Caco-2 (cell line): ENCODE measurements at regions not wholly inside any gene's neighbourhood (a gene's known extent, or its start where the extent isn't known, plus 50 kb on each side); places are given as distances from the start of the nearest gene placed in this dataset.

Experiments
- BruUV-seq: library from RNA; stranded (reverse); fragments of 400-500 nt; replicated peaks from 2 replicates; lab custom pipeline; 2021; lab: Mats Ljungman, UMichigan
- CTCF ChIA-PET: fragments of 300-600 bp; sonication (Branson Sonifier 250); formaldehyde crosslinking; loops from one replicate; lab custom pipeline; 2022; ENCODE audit warnings: antibody characterized with exemption; lab: Charles Lee
- POLR2A ChIA-PET: fragments of 300-600 bp; sonication (Branson Sonifier 250); formaldehyde crosslinking; loops from one replicate; lab custom pipeline; 2022; ENCODE audit warnings: antibody characterized with exemption; lab: Charles Lee
- DNase-seq, 2 experiments: peaks; one replicate each; pipeline versions ENCODE4 v3.0.0 to v3.0.0-alpha.2; 2020 to 2022
- H3K27me3 ChIP-seq: replicated peaks from 2 replicates; pipeline ENCODE4 v1.6.0; 2011; ENCODE audit warnings: low read length; ENCODE audit not compliant: control insufficient read depth, insufficient read depth
- H3K36me3 ChIP-seq: 2 replicates; pipeline ENCODE4 v1.5.1; 2011; ENCODE audit warnings: low read length; ENCODE audit not compliant: control insufficient read depth, insufficient read depth
- H3K4me1 ChIP-seq: fragments of 250-450 bp; sonication (Bioruptor Pico); 2 replicates; pipeline ENCODE4 v1.5.1; 2020; ENCODE audit warnings: mild to moderate bottlenecking
- H3K4me3 ChIP-seq: 2 replicates; pipeline ENCODE4 v1.5.1; 2011; ENCODE audit warnings: low read depth, mild to moderate bottlenecking, control low read depth, low read length
- H3K9me3 ChIP-seq: fragments of 250-450 bp; sonication (Bioruptor Pico); 2 replicates; pipeline ENCODE4 v1.5.1; 2020; ENCODE audit warnings: mild to moderate bottlenecking, moderate library complexity
- H3K27ac Mint-ChIP-seq: one replicate; pipeline ENCODE4 v1.8.0; 2022; ENCODE audit warnings: mixed read lengths; ENCODE audit not compliant: unreplicated experiment
- H3K27me3 Mint-ChIP-seq: one replicate; pipeline ENCODE4 v1.8.0; 2022; ENCODE audit warnings: mixed read lengths; ENCODE audit not compliant: insufficient read depth, unreplicated experiment
- H3K36me3 Mint-ChIP-seq: one replicate; pipeline ENCODE4 v1.8.0; 2022; ENCODE audit warnings: mild to moderate bottlenecking, mixed read lengths; ENCODE audit not compliant: insufficient read depth, unreplicated experiment
- H3K4me1 Mint-ChIP-seq: one replicate; pipeline ENCODE4 v1.8.0; 2022; ENCODE audit warnings: low read depth, mixed read lengths; ENCODE audit not compliant: unreplicated experiment
- H3K4me3 Mint-ChIP-seq: one replicate; pipeline ENCODE4 v1.8.0; 2022; ENCODE audit warnings: mild to moderate bottlenecking, moderate library complexity, mixed read lengths; ENCODE audit not compliant: unreplicated experiment
- H3K9me3 Mint-ChIP-seq: one replicate; pipeline ENCODE4 v1.8.0; 2022; ENCODE audit warnings: mixed read lengths; ENCODE audit not compliant: unreplicated experiment
- intact Hi-C: fragments of 100-400 bp; cut with micrococcal nuclease; formaldehyde crosslinking; loops from one replicate; pipeline ENCODE4 v1.10.0; 2022; ENCODE audit not compliant: unreplicated experiment
- TF ChIP-seq, protein P1 (sequence below), 2 experiments: fragments of 200-600 bp in 1 of 2; IDR thresholded peaks; 1 replicate in 1 of 2; 2 replicates in 1 of 2; pipeline versions ENCODE4 v1.5.1 to v1.8.0; 2011 to 2022; ENCODE audit warnings: antibody characterized with exemption in 1 of 2, control low read depth in 1 of 2, inconsistent platforms in 1 of 2, low read depth in 1 of 2, low read length in 1 of 2, mild to moderate bottlenecking in 1 of 2, moderate library complexity in 1 of 2; ENCODE audit not compliant: insufficient read depth in 1 of 2, severe bottlenecking in 1 of 2, unreplicated experiment in 1 of 2

DNA sequence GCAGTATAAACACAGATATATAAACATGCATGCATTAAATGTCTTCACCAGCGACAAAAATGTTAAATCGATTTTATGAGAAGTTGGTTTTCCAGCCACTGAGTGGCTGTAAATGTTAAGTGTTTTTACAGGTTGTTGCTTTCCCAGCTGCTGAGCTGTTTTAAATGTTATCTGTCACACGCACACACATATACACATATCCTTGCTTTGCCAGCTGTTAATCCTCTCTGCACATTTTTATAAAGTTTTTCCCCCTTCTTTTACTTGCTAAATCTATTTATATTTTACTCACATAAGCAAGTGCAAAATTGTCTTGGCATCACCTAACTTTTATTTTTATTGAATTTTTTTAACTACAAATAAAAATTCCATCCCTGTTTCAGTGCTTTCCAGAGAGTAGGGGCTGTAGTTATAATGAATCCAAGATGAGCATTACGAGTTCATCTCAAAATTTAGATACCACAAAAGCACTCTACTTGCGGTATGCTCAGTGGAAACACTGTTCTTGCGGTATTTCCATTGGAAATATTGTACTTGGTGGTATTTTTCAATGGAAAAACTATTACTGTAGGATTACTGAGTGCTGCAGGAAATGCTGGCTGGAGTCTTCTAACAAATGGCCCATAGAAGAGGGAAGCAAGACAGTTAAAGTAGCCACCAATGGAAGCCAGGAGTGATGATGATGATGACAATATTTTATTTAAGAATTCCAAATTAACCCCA lies 124.9 kb upstream of the KCNJ16 start:
- TF ChIP-seq, protein P1, sequence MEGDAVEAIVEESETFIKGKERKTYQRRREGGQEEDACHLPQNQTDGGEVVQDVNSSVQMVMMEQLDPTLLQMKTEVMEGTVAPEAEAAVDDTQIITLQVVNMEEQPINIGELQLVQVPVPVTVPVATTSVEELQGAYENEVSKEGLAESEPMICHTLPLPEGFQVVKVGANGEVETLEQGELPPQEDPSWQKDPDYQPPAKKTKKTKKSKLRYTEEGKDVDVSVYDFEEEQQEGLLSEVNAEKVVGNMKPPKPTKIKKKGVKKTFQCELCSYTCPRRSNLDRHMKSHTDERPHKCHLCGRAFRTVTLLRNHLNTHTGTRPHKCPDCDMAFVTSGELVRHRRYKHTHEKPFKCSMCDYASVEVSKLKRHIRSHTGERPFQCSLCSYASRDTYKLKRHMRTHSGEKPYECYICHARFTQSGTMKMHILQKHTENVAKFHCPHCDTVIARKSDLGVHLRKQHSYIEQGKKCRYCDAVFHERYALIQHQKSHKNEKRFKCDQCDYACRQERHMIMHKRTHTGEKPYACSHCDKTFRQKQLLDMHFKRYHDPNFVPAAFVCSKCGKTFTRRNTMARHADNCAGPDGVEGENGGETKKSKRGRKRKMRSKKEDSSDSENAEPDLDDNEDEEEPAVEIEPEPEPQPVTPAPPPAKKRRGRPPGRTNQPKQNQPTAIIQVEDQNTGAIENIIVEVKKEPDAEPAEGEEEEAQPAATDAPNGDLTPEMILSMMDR (IDR thresholded peaks at IDR 0.05; ENCODE audit: insufficient read depth in 1 of 2, low read depth in 1 of 2, low read length in 1 of 2, severe bottlenecking in 1 of 2, unreplicated experiment in 1 of 2): no peak
- Histone ChIP-seq H3K27me3 (no peaks in the 10 kb centered on the region), H3K4me3 (no peak overlapping the region), H3K4me1 (no peaks in the 10 kb centered on the region; the same call in 1 of the 2 replicates), H3K36me3 (no peaks in the 10 kb centered on the region), H3K9me3 (no peaks in the 10 kb centered on the region)
- H3K9me3 Mint-ChIP-seq: no peaks in the 10 kb centered on the region
- BruUV-seq: no TSS peak
- intact Hi-C loops: no loop called here
- ChIA-PET CTCF (no interaction called here), POLR2A (no interaction called here)
- H3K4me3 Mint-ChIP-seq: no peak overlapping the region
- no peak for DNase-seq
- H3K36me3 Mint-ChIP-seq: no peaks in the 10 kb centered on the region
- no peak overlapping the region for H3K27ac Mint-ChIP-seq
- H3K27me3 Mint-ChIP-seq: no peaks in the 10 kb centered on the region
- no peaks in the 10 kb centered on the region for H3K4me1 Mint-ChIP-seq

DNA sequence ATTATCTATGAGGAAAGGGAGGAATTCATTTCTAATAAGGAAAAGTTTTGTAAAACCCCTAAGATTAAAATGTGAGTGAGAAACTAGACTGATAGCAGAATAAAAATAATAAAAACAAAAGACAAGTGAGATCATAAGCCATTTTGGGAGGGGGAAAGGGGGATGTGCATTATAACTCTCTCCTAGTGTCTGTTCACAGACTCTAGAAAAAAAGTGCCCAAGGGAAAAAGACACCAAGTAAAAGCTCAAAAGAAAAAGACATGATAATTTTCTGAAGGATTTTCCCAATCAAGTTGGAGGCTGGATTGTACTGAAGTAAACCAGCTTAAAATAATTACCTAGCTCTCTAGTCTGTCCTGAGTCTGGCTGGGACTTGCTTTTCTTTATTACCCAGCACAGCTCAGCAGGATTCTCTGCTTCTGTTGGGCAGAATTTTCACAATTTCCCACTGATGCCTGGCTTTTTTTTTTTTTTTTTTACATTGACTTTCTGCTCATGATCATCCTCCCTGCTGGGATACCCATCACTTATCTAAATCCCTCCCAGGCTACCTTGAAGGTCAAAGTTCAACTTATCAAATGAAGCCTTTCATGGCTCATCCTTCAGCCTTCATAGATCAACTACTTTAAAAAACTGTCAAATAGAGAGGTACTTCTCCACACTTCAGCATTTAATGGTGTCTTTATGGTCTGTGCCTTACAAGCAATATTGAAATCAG lies 124.2 kb upstream of the KCNJ16 start:
- H3K27ac Mint-ChIP-seq: no peak overlapping the region
- intact Hi-C loops: no loop called here
- H3K4me3 Mint-ChIP-seq: no peak overlapping the region
- no peak for DNase-seq
- TF ChIP-seq, protein P1 (IDR thresholded peaks at IDR 0.05; ENCODE audit: insufficient read depth in 1 of 2, low read depth in 1 of 2, low read length in 1 of 2, severe bottlenecking in 1 of 2, unreplicated experiment in 1 of 2): no peak
- Histone ChIP-seq H3K4me1 (no peaks in the 10 kb centered on the region; the same call in 1 of the 2 replicates), H3K9me3 (no peaks in the 10 kb centered on the region), H3K36me3 (no peaks in the 10 kb centered on the region), H3K4me3 (no peak overlapping the region), H3K27me3 (no peaks in the 10 kb centered on the region)
- H3K27me3 Mint-ChIP-seq: no peaks in the 10 kb centered on the region
- no peaks in the 10 kb centered on the region for H3K9me3 Mint-ChIP-seq
- H3K36me3 Mint-ChIP-seq: no peaks in the 10 kb centered on the region
- ChIA-PET POLR2A (no interaction called here), CTCF (no interaction called here)
- no peaks in the 10 kb centered on the region for H3K4me1 Mint-ChIP-seq
- BruUV-seq: no TSS peak

DNA sequence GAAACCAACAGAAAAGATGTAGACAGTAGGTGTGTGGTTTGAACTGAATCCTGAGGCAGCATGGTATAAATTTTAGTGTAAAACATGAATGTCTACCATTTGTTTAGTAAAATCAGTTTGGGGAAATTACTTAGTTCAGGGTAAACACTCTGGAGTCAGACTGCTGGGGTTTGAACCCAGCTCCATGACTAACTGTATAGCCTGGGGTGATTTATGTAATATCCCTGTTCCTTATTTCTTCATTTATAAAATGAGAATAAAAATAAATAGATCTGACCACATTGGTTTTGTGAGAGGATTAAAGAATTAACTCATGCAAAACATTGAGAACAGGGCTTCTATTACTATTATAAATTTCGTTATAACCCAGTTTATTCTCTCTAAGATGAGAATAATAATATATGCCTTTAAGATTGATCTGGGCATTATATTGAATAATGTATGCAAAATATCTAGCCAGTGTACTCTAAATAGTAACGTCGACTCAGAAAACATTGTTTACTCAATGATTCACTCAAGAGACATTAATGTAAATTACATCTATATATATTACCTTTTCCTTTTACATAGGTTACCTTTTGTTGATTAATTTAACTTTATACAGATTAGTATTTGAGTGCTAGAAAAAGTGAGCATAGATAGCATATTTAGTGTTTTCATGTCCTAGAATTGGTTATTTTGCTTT lies 120.6 kb upstream of the KCNJ16 start:
- Mint-ChIP-seq H3K4me1 (no peaks in the 10 kb centered on the region), H3K4me3 (no peak overlapping the region), H3K27ac (no peak overlapping the region), H3K9me3 (no peaks in the 10 kb centered on the region), H3K27me3 (no peaks in the 10 kb centered on the region), H3K36me3 (no peaks in the 10 kb centered on the region)
- Histone ChIP-seq H3K4me3 (no peak overlapping the region), H3K4me1 (no peaks in the 10 kb centered on the region; the same call in 1 of the 2 replicates), H3K36me3 (no peaks in the 10 kb centered on the region), H3K27me3 (no peaks in the 10 kb centered on the region), H3K9me3 (no peaks in the 10 kb centered on the region)
- ChIA-PET POLR2A (no interaction called here), CTCF (no interaction called here)
- intact Hi-C loops: no loop called here
- BruUV-seq: no TSS peak
- TF ChIP-seq, protein P1 (IDR thresholded peaks at IDR 0.05; ENCODE audit: insufficient read depth in 1 of 2, low read depth in 1 of 2, low read length in 1 of 2, severe bottlenecking in 1 of 2, unreplicated experiment in 1 of 2): no peak
- DNase-seq: no peak
